ENCODE measurements at regions not wholly inside any gene's neighbourhood (a gene's known extent, or its start where the extent isn't known, plus 50 kb on each side); places are given as distances from the start of the nearest gene placed in this dataset.

DNA sequence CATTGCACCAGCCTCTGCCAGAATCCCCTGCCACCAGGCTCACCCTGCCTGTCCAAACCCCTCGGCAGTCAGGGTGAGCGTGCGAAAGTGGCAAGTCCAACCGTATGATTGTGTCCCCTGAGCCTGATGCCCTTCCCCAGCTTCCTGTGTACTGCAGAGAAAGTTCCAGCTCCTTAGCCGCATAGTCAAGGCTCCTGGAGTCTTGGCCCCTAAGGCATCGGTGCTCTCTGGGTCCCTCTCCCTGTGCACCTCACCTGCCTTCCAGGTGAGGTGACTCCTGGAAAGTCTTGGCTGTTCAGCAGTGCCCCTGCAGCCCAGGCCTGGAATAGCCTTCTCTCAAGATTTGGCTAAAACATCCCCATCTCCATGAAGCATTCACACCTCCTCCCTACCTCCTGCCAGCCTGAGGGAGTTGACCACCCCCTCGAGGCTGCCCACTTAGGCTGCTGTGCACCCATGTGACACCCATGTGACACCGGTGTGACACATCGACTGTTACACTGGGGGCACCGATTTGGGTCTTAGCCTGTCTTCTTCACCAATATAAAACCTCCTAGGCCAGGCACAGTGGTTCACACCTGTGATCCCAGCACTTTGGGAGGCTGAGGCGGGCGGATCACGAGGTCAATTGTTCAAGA, 56.1 kb upstream of the ELN start:
- TF ChIP-seq, protein P1, sequence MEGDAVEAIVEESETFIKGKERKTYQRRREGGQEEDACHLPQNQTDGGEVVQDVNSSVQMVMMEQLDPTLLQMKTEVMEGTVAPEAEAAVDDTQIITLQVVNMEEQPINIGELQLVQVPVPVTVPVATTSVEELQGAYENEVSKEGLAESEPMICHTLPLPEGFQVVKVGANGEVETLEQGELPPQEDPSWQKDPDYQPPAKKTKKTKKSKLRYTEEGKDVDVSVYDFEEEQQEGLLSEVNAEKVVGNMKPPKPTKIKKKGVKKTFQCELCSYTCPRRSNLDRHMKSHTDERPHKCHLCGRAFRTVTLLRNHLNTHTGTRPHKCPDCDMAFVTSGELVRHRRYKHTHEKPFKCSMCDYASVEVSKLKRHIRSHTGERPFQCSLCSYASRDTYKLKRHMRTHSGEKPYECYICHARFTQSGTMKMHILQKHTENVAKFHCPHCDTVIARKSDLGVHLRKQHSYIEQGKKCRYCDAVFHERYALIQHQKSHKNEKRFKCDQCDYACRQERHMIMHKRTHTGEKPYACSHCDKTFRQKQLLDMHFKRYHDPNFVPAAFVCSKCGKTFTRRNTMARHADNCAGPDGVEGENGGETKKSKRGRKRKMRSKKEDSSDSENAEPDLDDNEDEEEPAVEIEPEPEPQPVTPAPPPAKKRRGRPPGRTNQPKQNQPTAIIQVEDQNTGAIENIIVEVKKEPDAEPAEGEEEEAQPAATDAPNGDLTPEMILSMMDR (IDR thresholded peaks at IDR 0.05), result no peak
- TF ChIP-seq POLR2A (IDR thresholded peaks at IDR 0.05), result no peak
- Histone ChIP-seq H3K27me3 (no peaks in the 10 kb centered on the region), H3K27ac (no peak overlapping the region), H3K9me3 (no peaks in the 10 kb centered on the region), H3K36me3 (ENCODE audit: low read depth, missing control alignments) (no peaks in the 10 kb centered on the region), H3K4me1 (no peaks in the 10 kb centered on the region), H3K4me3 (no peak overlapping the region)
- peak; percentile 2 for DNase-seq
- 81 to 89% methylated on average over 10 to 13 of the region's 13 CpGs for WGBS, 2 donors
- intact Hi-C loops (cut with DNase I; ENCODE audit: low total_unique reads), result no loop called here

DNA sequence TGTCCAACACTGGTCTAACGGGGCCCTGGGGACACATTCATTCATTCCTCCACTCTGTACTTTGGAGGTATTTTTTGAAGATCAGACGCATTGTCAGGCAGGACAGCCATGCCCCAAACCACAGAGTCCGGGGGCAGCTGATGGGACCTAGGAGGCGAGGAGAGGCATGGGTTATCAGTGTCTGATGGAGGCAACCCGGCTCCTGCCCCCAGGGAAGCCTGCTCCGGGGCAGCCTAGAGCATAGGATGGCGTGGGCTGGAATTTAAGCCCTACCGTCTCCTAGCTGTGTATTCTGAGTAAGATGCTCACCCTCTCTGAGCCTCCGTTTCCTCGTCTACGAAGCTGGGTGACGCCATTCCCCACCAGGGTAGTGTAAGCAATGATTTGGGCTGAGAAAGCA, 55.4 kb upstream of the ELN start:
- no peaks in the 10 kb centered on the region for H3K27me3 ChIP-seq
- DNase-seq, result peak; percentile 0

DNA sequence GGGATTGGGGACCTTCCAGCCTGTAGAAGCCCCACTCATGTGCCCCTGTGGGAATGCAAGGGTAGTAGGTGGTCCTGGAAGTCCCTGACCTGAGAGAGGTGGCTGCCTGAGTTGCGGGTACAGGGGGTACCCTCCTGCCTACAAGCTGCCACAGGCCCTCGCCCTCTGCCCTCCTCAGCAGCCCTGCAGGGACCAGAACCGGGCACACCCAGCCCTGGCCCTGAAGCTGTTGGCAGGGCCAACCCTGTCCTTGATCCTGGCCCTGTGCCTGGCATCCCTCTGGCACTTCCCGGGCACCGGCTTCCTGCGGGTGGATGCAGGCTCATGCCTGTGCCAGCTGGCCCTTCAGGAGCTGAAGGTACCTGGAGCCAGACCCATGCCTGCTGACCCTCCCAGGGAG, 54.9 kb upstream of the ELN start:
- TF ChIP-seq POLR2A (IDR thresholded peaks at IDR 0.05), result no peak
- TF ChIP-seq, protein P1 (IDR thresholded peaks at IDR 0.05), result no peak
- H3K4me1 ChIP-seq, result no peaks in the 10 kb centered on the region
- intact Hi-C loops (cut with DNase I; ENCODE audit: low total_unique reads), result no loop called here
- H3K27ac ChIP-seq, result no peak overlapping the region
- 64 to 78% methylated on average over 5 to 6 of the region's 6 CpGs for WGBS, 2 donors
- DNase-seq, result peak; percentile 0
- H3K36me3 ChIP-seq (ENCODE audit: low read depth, missing control alignments), result no peaks in the 10 kb centered on the region
- H3K4me3 ChIP-seq, result no peak overlapping the region
- no peaks in the 10 kb centered on the region for H3K27me3 ChIP-seq
- H3K9me3 ChIP-seq, result no peaks in the 10 kb centered on the region

More for the DNA sequence above, 55.4 kb upstream of the ELN start:
- no peaks in the 10 kb centered on the region for H3K4me1 ChIP-seq
- 88 to 98% methylated on average over 10 to 12 of the region's 12 CpGs for WGBS, 2 donors
- no peak overlapping the region for H3K4me3 ChIP-seq
- TF ChIP-seq, protein P1 (IDR thresholded peaks at IDR 0.05), result no peak
- no peak for TF ChIP-seq POLR2A (IDR thresholded peaks at IDR 0.05)
- no peak overlapping the region for H3K27ac ChIP-seq
- H3K36me3 ChIP-seq (ENCODE audit: low read depth, missing control alignments), result no peaks in the 10 kb centered on the region
- intact Hi-C loops (cut with DNase I; ENCODE audit: low total_unique reads), result no loop called here
- no peaks in the 10 kb centered on the region for H3K9me3 ChIP-seq

DNA sequence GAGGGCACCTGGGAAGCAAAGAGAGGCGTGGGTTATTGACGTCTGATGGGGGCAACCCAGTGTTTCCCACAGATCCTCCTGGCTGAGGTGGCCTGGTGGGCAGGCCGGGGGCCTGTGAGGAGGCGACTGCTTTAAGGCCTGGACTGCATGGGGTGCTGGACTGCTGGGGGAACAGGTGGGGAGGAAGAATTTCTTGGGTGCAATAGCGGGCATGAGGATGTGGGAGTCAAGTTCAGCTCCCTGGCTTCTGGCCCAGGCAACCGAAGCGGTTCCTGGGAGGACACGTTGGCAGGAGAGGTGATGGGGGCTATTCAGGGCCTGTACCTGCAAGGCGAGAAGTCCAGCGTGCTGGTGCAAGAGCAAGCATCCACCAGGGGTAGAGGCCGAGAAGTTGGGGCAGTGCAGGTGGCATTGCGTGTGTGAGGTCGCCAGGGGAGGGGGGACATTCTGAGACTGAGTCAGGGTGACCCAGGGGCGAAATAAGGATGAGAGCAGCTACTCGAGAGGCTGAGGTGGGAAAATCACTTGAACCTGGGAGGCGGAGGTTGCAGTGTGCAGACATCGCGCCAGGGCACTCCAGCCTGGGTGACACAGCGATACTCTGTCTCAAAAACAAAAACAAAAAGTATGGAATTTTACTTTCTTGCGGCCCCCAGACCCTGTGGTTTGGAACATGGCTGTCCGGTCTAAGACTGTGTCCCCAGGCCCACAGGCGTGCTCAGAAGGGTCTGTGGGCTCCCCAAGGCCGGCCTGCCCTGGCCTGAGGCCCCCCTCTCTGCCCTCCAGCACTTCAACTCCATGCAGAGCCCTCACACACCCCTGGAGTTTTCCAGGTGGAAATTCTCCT, 53.6 kb upstream of the ELN start:
- Histone ChIP-seq H3K9me3 (no peaks in the 10 kb centered on the region), H3K4me1 (no peaks in the 10 kb centered on the region), H3K27me3 (no peaks in the 10 kb centered on the region), H3K4me3 (no peak overlapping the region), H3K36me3 (ENCODE audit: low read depth, missing control alignments) (no peaks in the 10 kb centered on the region), H3K27ac (no peak overlapping the region)
- TF ChIP-seq, protein P1 (IDR thresholded peaks at IDR 0.05), result no peak
- TF ChIP-seq POLR2A (IDR thresholded peaks at IDR 0.05), result no peak
- intact Hi-C loops (cut with DNase I; ENCODE audit: low total_unique reads), result no loop called here
- 90 to 91% methylated on average over 21 to 23 of the region's 23 CpGs for WGBS, 2 donors
- DNase-seq, result no peak
